T-cell (primary cell): ENCODE measurements at regions not wholly inside any gene's neighbourhood (a gene's known extent, or its start where the extent isn't known, plus 50 kb on each side); places are given as distances from the start of the nearest gene placed in this dataset.

Experiments
- ATAC-seq, 4 experiments: fragments of 200-7000 bp in 3 of 4; fragments of 150-1000 bp in 1 of 4; cut with Tn5 transposase; replicated peaks in 1 of 4; 1 replicate in 3 of 4; 2 replicates in 1 of 4; pipeline ENCODE4 v1.10.0; 2021; ENCODE audit warnings: moderate library complexity in 3 of 4, mild to moderate bottlenecking in 2 of 4, moderate number of reproducible peaks in 1 of 4
- CTCF ChIA-PET, 2 donors: fragments of 300-600 bp; sonication (Branson Sonifier 250); formaldehyde crosslinking; loops; one replicate each; lab custom pipeline; 2022; ENCODE audit warnings: antibody characterized with exemption in 2 of 2; lab: Charles Lee
- POLR2A ChIA-PET, 2 donors: fragments of 300-600 bp; sonication (Branson Sonifier 250); formaldehyde crosslinking; loops; one replicate each; lab custom pipeline; 2022; ENCODE audit warnings: antibody characterized with exemption in 2 of 2; lab: Charles Lee
- DNase-seq, 35 experiments: peaks; one replicate each; pipeline versions ENCODE4 v3.0.0 to v3.0.0-alpha.2; 2013 to 2023
- H3K27ac ChIP-seq: one replicate; pipeline ENCODE4 v1.5.1; 2013; ENCODE audit warnings: low read length
- H3K27me3 ChIP-seq, 2 experiments: replicated peaks in 1 of 2; 1 replicate in 1 of 2; 2 replicates in 1 of 2; pipeline versions ENCODE4 v1.6.1 to v1.7.0; 2013; ENCODE audit warnings: low read length in 1 of 2, mixed read lengths in 1 of 2; ENCODE audit not compliant: control insufficient read depth in 2 of 2, insufficient read depth in 2 of 2; ENCODE audit errors: extremely low read depth in 1 of 2
- H3K36me3 ChIP-seq, 2 donors: 1 replicate in 1 of 2; 2 replicates in 1 of 2; pipeline versions ENCODE4 v1.6.1 to v1.7.0; 2013; ENCODE audit warnings: low read length in 1 of 2; ENCODE audit not compliant: control insufficient read depth in 2 of 2, insufficient read depth in 1 of 2; ENCODE audit errors: extremely low read depth in 1 of 2
- H3K4me1 ChIP-seq, 2 experiments: 1 replicate in 1 of 2; 2 replicates in 1 of 2; pipeline versions ENCODE4 v1.6.1 to v1.7.0; 2013; ENCODE audit warnings: low read length in 2 of 2, mixed read lengths in 1 of 2; ENCODE audit not compliant: insufficient read depth in 2 of 2, control insufficient read depth in 1 of 2; ENCODE audit errors: extremely low read depth in 1 of 2
- H3K4me3 ChIP-seq, 2 donors: 1 replicate in 1 of 2; 2 replicates in 1 of 2; pipeline versions ENCODE4 v1.5.1 to v1.7.0; 2013; ENCODE audit warnings: mild to moderate bottlenecking in 2 of 2, low read length in 1 of 2, moderate library complexity in 1 of 2; ENCODE audit not compliant: control insufficient read depth in 1 of 2; ENCODE audit errors: extremely low read depth in 1 of 2
- H3K9me3 ChIP-seq: 2 replicates; pipeline ENCODE4 v1.7.0; 2013
- H3K27ac Mint-ChIP-seq, 2 donors: one replicate each; pipeline ENCODE4 v1.8.0; 2020 to 2021; ENCODE audit warnings: mild to moderate bottlenecking in 2 of 2, mixed read lengths in 2 of 2
- H3K27me3 Mint-ChIP-seq, 2 donors: one replicate each; pipeline ENCODE4 v1.8.0; 2021 to 2022; ENCODE audit warnings: mixed read lengths in 2 of 2
- H3K36me3 Mint-ChIP-seq: one replicate; pipeline ENCODE4 v1.8.0; 2021; ENCODE audit warnings: mixed read lengths
- H3K4me1 Mint-ChIP-seq, 3 donors: one replicate each; pipeline ENCODE4 v1.8.0; 2020 to 2022; ENCODE audit warnings: mixed read lengths in 3 of 3, mild to moderate bottlenecking in 1 of 3
- H3K4me3 Mint-ChIP-seq, 3 donors: one replicate each; pipeline ENCODE4 v1.8.0; 2020 to 2022; ENCODE audit warnings: mild to moderate bottlenecking in 3 of 3, mixed read lengths in 3 of 3, moderate library complexity in 3 of 3
- H3K9me3 Mint-ChIP-seq, 3 donors: one replicate each; pipeline ENCODE4 v1.8.0; 2020 to 2022; ENCODE audit warnings: mixed read lengths in 3 of 3
- WGBS: methylation state at CpG from one replicate; pipeline ENCODE4 v1.1.5; 2013; ENCODE audit warnings: missing lambda C conversion rate; ENCODE audit not compliant: insufficient coverage; 5-methylcytosine and 5-hydroxymethylcytosine counted together

DNA sequence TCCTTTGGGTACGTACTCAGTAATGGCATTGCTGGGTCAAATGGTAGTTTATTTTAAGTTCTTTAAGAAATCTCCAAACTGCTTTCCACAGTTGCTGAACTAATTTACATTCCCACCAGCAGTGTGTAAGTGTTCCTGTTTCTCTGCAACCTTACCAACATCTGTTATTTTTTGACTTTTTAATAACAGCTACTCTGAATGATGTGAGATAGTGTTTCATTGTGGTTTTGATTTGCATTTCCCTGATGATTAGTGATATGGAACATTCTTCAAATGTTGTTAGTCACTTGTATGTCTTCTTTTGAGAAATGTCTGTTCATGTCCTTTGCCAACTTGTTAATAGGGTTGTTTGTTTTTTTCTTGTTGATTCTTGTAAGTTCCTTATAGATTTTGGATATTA, 558.9 kb downstream of the SH2D4B start:
- Mint-ChIP-seq H3K9me3 (no peaks in the 10 kb centered on the region), H3K27ac (no peak overlapping the region), H3K36me3 (no peaks in the 10 kb centered on the region), H3K27me3 (peaks cover 2 to 10% of the 10 kb centered on the region in 2 donors), H3K4me3 (no peak overlapping the region), H3K4me1 (no peaks in the 10 kb centered on the region)
- no peak overlapping the region for H3K27ac ChIP-seq
- no peaks in the 10 kb centered on the region for H3K4me1 ChIP-seq
- no peak overlapping the region for H3K4me3 ChIP-seq
- ChIA-PET POLR2A (no interaction called here), CTCF (no interaction called here)
- H3K36me3 ChIP-seq = no peaks in the 10 kb centered on the region
- WGBS = no CpG with 5 or more reads among the region's 1 CpG
- H3K9me3 ChIP-seq = no peaks in the 10 kb centered on the region
- peaks cover 0 to 5% of the 10 kb centered on the region in 2 experiments for H3K27me3 ChIP-seq
- ATAC-seq (no peak), DNase-seq (no peak)

DNA sequence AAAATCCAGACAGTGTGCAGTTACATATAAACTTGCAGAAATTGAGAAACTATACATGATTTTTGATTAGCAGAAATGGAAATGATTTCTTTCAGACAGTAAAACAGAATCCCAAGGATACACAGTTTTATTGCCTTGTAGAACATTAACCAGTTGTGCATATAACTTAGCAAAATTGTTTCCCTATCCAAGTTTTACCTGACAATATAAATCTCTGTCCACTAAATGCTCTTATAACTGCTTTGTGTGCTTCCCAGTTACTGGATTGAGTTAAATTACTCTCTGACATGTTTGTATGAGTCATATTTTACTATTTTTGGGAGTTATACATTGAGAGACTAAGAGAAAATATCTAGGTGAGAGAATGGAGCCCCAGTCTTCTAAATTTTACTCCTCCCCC, 563.4 kb downstream of the SH2D4B start:
- Histone ChIP-seq H3K36me3 (no peaks in the 10 kb centered on the region), H3K27ac (no peak overlapping the region), H3K27me3 (no peaks in the 10 kb centered on the region), H3K9me3 (no peaks in the 10 kb centered on the region), H3K4me1 (no peaks in the 10 kb centered on the region), H3K4me3 (no peak overlapping the region)
- ATAC-seq (no peak), DNase-seq (no peak)
- no peaks in the 10 kb centered on the region for H3K36me3 Mint-ChIP-seq
- H3K9me3 Mint-ChIP-seq = no peaks in the 10 kb centered on the region
- H3K4me1 Mint-ChIP-seq = no peaks in the 10 kb centered on the region
- ChIA-PET POLR2A (no interaction called here), CTCF (no interaction called here)
- no peak overlapping the region for H3K27ac Mint-ChIP-seq
- no peak overlapping the region for H3K4me3 Mint-ChIP-seq
- H3K27me3 Mint-ChIP-seq = peaks cover 0 to 6% of the 10 kb centered on the region in 2 donors

DNA sequence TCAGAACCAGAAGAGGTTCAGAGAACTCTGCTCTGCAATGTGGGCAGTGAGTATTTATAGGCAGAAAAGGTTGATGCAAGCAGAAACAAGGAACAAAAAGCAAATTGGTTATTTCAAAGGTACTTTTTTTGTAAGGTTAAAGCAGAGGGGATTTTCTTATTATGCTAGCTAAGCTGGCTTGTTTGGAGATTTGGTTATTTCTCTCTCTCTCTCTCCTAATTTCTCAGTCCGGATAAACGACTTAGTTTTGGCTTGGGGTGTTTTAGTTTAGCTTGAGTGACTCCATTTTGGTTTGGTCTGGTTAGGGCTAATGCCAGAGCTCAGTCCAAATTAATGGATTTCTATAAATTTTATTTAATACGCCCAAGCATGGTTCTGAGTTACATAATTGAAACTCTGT, 566.8 kb downstream of the SH2D4B start:
- Histone ChIP-seq H3K27me3 (no peaks in the 10 kb centered on the region), H3K4me1 (no peaks in the 10 kb centered on the region), H3K27ac (no peak overlapping the region), H3K4me3 (no peak overlapping the region), H3K36me3 (no peaks in the 10 kb centered on the region), H3K9me3 (no peaks in the 10 kb centered on the region)
- no peak overlapping the region for H3K27ac Mint-ChIP-seq
- POLR2A ChIA-PET = no interaction called here
- no peak overlapping the region for H3K4me3 Mint-ChIP-seq
- H3K9me3 Mint-ChIP-seq = no peaks in the 10 kb centered on the region
- no peaks in the 10 kb centered on the region for H3K4me1 Mint-ChIP-seq
- H3K27me3 Mint-ChIP-seq = peaks cover 0 to 6% of the 10 kb centered on the region in 2 donors
- 83% methylated on average over 1 of the region's 3 CpGs for WGBS
- no peak for ATAC-seq
- CTCF ChIA-PET = no interaction called here
- DNase-seq = no peak
- H3K36me3 Mint-ChIP-seq = no peaks in the 10 kb centered on the region

DNA sequence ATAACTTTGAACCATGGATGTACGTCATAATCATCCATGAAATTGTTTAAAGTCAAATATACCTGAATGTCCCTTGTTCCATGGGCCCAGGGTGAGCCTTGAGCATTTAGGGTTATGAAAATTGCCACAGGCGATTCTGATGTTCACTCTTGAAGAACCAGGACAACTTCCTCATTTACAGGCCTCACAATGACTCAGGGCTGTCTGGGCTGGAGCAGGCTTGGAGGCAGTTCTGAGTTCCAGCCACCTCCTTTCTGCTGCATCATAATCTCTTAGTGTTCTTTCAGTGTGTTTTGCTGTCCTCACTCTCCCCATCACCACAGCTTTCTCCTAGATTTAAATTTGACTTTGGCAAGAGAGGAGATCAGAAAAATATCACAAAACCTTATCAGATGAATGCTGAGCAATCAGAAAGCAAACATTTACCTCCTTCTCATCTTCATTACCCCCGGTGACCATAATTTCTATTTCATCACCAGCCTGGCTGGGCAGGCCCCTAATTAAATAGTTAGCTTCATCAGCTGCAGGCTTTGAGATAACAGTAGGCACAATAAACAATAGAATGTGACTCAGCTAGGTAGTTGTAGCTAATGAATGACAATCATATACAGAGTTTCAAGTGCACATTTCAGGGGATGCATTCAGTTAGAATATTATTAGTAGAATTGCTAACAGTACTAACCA, 571.0 kb downstream of the SH2D4B start:
- no peak overlapping the region for H3K27ac Mint-ChIP-seq
- ATAC-seq = no peak
- CTCF ChIA-PET = no interaction called here

DNA sequence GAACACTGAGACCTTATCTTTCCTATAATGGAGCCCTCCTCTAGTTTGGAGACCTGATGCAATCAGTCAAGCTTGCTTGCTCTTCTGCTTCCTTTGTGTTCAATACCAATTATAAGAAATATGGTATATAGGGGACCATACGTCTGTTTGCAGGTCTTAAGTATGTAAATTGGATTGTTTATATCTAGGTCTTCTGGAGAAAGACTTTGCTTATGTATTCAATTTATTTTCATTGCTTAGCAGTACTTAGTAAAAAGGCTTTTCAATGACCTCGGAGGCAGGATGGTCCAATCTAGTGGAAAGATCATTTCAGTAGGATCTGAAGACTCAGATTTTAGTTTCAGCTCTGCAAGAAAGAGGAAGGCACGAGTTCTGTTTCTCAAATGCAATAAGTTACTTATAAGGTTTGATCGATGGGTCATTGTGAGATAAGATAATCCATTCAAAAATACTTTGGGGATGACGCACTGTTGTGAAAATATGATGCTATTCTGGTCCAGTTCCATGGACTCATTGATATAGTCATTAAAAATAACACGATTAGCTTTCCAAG, 571.6 kb downstream of the SH2D4B start:
- no peaks in the 10 kb centered on the region for H3K36me3 Mint-ChIP-seq
- H3K36me3 ChIP-seq = no peaks in the 10 kb centered on the region
- H3K27me3 ChIP-seq = no peaks in the 10 kb centered on the region
- ChIA-PET POLR2A (no interaction called here), CTCF (no interaction called here)
- WGBS = 57% methylated on average over 1 of the region's 6 CpGs
- H3K9me3 ChIP-seq = no peaks in the 10 kb centered on the region
- H3K9me3 Mint-ChIP-seq = no peaks in the 10 kb centered on the region
- H3K4me3 ChIP-seq = no peak overlapping the region
- H3K27ac ChIP-seq = no peak overlapping the region
- no peak for DNase-seq
- H3K4me1 ChIP-seq = no peaks in the 10 kb centered on the region
- H3K27ac Mint-ChIP-seq = no peak overlapping the region
- no peak for ATAC-seq
- H3K4me1 Mint-ChIP-seq = no peaks in the 10 kb centered on the region
- H3K4me3 Mint-ChIP-seq = no peak overlapping the region
- H3K27me3 Mint-ChIP-seq = no peaks in the 10 kb centered on the region

More for the DNA sequence above, 571.0 kb downstream of the SH2D4B start:
- H3K4me3 Mint-ChIP-seq = no peak overlapping the region
- H3K9me3 ChIP-seq = no peaks in the 10 kb centered on the region
- POLR2A ChIA-PET = no interaction called here
- H3K4me1 Mint-ChIP-seq = no peaks in the 10 kb centered on the region
- H3K4me3 ChIP-seq = no peak overlapping the region
- no peaks in the 10 kb centered on the region for H3K27me3 Mint-ChIP-seq
- no peak for DNase-seq
- no peak overlapping the region for H3K27ac ChIP-seq
- no peaks in the 10 kb centered on the region for H3K9me3 Mint-ChIP-seq
- H3K36me3 ChIP-seq = no peaks in the 10 kb centered on the region
- H3K27me3 ChIP-seq = no peaks in the 10 kb centered on the region
- no peaks in the 10 kb centered on the region for H3K4me1 ChIP-seq
- H3K36me3 Mint-ChIP-seq = no peaks in the 10 kb centered on the region
- WGBS = 40% methylated on average over 1 of the region's 3 CpGs

DNA sequence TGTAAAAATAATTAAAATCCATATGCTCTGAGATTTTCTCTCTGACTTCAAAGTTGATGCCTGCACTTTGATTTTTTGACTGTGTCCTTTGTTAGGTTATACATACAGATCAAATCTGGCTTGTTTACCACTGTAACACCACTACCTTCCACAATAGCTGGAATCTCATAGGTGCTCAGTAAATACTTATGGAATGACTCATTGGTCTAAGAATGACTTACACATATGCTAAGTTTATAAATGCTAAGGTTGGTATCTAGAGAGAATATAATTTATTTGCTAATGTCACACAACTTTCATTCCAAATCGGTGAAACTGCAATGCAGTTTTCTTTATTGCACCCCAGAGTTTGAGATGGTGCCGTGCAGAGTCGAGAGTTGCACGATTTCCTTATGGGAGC, 578.5 kb downstream of the SH2D4B start:
- WGBS = no CpG with 5 or more reads among the region's 4 CpGs
- H3K27ac Mint-ChIP-seq = no peak overlapping the region

DNA sequence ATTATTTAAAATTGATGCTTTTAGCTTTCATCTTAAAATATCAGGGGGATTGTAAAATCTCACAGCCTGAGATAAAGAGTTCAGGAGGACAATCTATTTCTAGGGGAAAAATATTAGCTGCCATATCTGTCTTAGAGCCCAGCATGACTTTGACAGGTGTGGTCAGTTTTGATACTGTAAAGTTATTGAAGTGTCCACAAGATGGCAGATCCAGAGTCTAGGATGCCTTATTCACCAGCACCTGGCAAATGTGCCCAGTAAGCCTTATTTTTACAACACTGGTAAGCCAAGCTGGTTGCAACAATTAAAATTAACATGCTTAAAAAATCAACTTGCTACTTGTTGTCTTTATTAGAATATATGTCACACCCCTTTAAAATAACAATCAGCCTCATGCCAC, 579.3 kb downstream of the SH2D4B start:
- Histone ChIP-seq H3K27me3 (no peaks in the 10 kb centered on the region), H3K4me1 (no peaks in the 10 kb centered on the region), H3K4me3 (no peak overlapping the region), H3K36me3 (no peaks in the 10 kb centered on the region), H3K27ac (no peak overlapping the region), H3K9me3 (no peaks in the 10 kb centered on the region)
- Mint-ChIP-seq H3K27me3 (peaks cover 0 to 2% of the 10 kb centered on the region in 2 donors), H3K36me3 (no peaks in the 10 kb centered on the region), H3K4me1 (no peaks in the 10 kb centered on the region), H3K9me3 (no peaks in the 10 kb centered on the region), H3K4me3 (no peak overlapping the region), H3K27ac (no peak overlapping the region)
- no peak for ATAC-seq
- no peak for DNase-seq
- CTCF ChIA-PET = no interaction called here
- POLR2A ChIA-PET = no interaction called here

More for the DNA sequence above, 578.5 kb downstream of the SH2D4B start:
- Histone ChIP-seq H3K9me3 (no peaks in the 10 kb centered on the region), H3K4me3 (no peak overlapping the region), H3K27ac (no peak overlapping the region), H3K4me1 (no peaks in the 10 kb centered on the region), H3K27me3 (no peaks in the 10 kb centered on the region), H3K36me3 (no peaks in the 10 kb centered on the region)
- POLR2A ChIA-PET = no interaction called here
- no peak overlapping the region for H3K4me3 Mint-ChIP-seq
- DNase-seq (no peak), ATAC-seq (no peak)
- no peaks in the 10 kb centered on the region for H3K9me3 Mint-ChIP-seq
- CTCF ChIA-PET = no interaction called here
- no peaks in the 10 kb centered on the region for H3K4me1 Mint-ChIP-seq
- peaks cover 0 to 2% of the 10 kb centered on the region in 2 donors for H3K27me3 Mint-ChIP-seq
- no peaks in the 10 kb centered on the region for H3K36me3 Mint-ChIP-seq
